Muscle of leg (tissue), 3 donors: ENCODE measurements at regions not wholly inside any gene's neighbourhood (a gene's known extent, or its start where the extent isn't known, plus 50 kb on each side); places are given as distances from the start of the nearest gene placed in this dataset.
"Not testable (repeated sequence)": the region's sequence is repeated elsewhere in the genome, so short reads cannot be mapped to it uniquely, and the experiment has no call there.

ENCODE experiments used
- DNase-seq: peaks from one replicate; pipeline ENCODE4 v3.0.0; 2013
- H3K27ac ChIP-seq: one replicate; pipeline ENCODE4 v1.5.1; 2013; ENCODE audit warnings: mild to moderate bottlenecking, low read length, control low read depth
- H3K27me3 ChIP-seq: one replicate; pipeline ENCODE4 v1.6.1; 2013; ENCODE audit warnings: low read length; ENCODE audit not compliant: control insufficient read depth, insufficient read depth
- H3K36me3 ChIP-seq: one replicate; pipeline ENCODE4 v1.6.1; 2013; ENCODE audit warnings: low read length; ENCODE audit not compliant: control insufficient read depth, insufficient read depth
- H3K4me1 ChIP-seq: one replicate; pipeline ENCODE4 v1.6.1; 2013; ENCODE audit warnings: low read length; ENCODE audit not compliant: control insufficient read depth, insufficient read depth
- H3K4me3 ChIP-seq: one replicate; pipeline ENCODE4 v1.5.1; 2013; ENCODE audit warnings: low read length, control low read depth
- H3K9me3 ChIP-seq: replicated peaks from 2 replicates; pipeline ENCODE4 v1.6.1; 2013; ENCODE audit warnings: low read depth, low read length; ENCODE audit not compliant: control insufficient read depth
- WGBS: methylation state at CpG from one replicate; pipeline ENCODE4 v1.1.5; 2013; ENCODE audit warnings: missing lambda C conversion rate; ENCODE audit not compliant: insufficient coverage; 5-methylcytosine and 5-hydroxymethylcytosine counted together

DNA sequence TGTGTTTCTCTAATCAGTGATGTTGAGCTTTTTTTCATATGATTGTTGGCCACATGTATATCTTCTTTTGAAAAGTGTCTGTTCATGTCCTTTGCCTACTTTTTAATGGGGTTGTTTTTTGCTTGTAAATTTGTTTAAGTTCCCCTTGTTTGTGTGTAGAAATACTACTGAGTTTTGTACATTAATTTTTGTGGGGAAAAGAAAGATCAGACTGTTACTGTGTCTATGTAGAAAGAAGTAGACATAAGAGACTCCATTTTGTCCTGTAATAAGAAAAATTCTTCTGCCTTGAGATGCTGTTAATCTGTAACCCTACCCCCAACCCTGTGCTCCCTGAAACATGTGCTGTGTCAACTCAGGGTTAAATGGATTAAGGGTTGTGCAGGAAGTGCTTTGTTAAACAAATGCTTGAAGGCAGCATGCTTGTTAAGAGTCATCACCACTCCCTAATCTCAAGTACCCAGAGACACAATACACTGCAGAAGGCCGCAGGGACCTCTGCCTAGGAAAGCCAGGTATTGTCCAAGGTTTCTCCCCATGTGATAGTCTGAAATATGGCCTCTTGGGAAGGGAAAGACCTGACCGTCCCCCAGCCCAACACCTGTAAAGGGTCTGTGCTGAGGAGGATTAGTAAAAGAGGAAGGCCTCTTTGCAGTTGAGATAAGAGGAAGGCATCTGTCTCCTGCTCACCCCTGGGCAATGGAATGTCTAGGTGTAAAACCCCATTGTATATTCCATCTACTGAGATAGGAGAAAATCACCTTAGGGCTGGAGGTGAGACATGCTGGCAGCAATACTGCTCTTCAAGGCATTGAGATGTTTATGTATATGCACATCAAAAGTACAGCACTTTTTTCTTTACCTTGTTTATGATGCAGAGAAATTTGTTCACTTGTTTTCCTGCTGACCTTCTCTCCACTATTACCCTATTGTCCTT is 196.4 kb downstream of the JRKL start:
- DNase-seq, H3K36me3 ChIP-seq, H3K9me3 ChIP-seq, H3K27ac ChIP-seq, H3K27me3 ChIP-seq, H3K4me3 ChIP-seq, H3K4me1 ChIP-seq: not testable (repeated sequence)
- no CpG with 5 or more reads among the region's 2 CpGs for WGBS

DNA sequence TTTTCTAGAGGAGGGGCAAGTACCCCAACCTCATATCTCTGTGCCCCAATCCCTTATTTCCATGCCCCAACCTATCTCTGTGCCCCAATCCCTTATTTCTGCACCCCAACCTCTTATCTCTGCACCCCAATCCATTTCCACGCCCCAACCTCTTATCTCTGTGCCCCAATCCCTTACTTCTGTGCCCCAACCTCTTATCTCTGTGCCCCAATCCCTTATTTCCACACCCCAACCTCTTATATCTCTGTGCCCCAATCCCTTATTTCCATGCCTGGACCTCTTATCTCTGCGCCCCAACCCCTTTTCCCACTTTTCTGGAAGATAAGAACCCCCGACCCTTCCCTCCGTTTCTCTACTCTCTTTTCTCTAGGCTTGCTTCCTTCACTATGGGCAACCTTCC is 199.0 kb downstream of the JRKL start:
- not testable (repeated sequence) for H3K9me3 ChIP-seq, DNase-seq, H3K27ac ChIP-seq, H3K27me3 ChIP-seq, H3K4me3 ChIP-seq, H3K36me3 ChIP-seq, H3K4me1 ChIP-seq
- 90% methylated on average over 4 of the region's 4 CpGs for WGBS

DNA sequence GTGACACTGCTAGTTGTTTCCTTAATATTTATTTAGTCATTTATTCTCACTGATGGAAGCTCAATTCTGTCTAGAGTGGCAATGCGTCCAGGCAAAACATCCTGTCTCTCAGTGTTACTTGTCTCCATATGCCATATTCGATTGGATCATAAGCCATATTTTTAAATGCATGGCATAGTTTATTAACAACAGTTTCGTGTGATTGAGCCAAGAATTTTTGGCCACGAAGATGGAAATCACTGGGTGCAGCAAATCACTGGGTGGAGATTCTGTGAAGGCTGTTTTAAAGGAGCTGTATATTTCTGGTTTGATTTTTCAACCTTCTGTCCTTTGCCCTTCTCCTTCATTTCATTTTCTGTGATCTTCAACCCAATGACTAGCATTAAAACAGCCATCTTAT is 205.2 kb downstream of the JRKL start:
- no peak for DNase-seq
- H3K36me3 ChIP-seq, result no peaks in the 10 kb centered on the region
- WGBS, result 80% methylated on average over 1 of the region's 4 CpGs
- no peaks in the 10 kb centered on the region for H3K9me3 ChIP-seq
- no peak overlapping the region for H3K4me3 ChIP-seq
- H3K27ac ChIP-seq, result no peak overlapping the region
- no peaks in the 10 kb centered on the region for H3K4me1 ChIP-seq
- no peaks in the 10 kb centered on the region for H3K27me3 ChIP-seq

DNA sequence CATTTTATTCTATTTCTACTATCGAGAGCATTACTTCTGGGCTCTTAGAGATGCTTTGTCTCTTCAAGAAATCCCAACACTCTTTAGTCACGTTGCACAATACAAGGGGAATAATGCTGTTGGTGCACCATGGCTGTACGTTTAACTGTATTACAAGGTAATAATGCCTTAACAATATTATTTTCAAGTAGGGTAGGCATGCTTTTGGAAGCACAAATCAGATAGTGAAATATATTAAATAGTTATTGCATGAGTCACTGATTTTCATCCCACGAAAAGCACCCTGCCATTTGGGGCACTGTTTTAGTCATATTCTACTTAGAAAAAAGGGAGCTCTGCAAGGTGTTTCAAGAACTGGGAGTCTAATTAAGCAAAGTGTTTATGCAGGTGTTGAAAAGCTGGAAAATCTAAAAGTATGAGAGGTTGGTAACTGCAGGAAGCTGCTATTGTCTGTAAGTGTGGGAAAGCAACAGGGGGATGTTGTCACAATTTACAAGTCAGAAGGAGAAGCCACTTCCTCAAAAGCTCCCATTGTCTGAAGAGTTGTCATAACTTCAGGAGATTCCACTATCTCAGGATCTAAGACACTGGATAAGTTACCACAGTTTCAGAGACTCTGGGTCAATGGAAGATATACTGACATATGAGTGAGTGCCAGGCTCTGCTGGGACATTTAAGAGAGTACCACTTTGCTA is 218.2 kb downstream of the JRKL start:
- no CpG with 5 or more reads among the region's 4 CpGs for WGBS
- no peak overlapping the region for H3K27ac ChIP-seq
- H3K4me1 ChIP-seq, result no peaks in the 10 kb centered on the region
- DNase-seq, result no peak
- no peaks in the 10 kb centered on the region for H3K9me3 ChIP-seq
- H3K4me3 ChIP-seq, result no peak overlapping the region
- no peaks in the 10 kb centered on the region for H3K36me3 ChIP-seq
- no peaks in the 10 kb centered on the region for H3K27me3 ChIP-seq

DNA sequence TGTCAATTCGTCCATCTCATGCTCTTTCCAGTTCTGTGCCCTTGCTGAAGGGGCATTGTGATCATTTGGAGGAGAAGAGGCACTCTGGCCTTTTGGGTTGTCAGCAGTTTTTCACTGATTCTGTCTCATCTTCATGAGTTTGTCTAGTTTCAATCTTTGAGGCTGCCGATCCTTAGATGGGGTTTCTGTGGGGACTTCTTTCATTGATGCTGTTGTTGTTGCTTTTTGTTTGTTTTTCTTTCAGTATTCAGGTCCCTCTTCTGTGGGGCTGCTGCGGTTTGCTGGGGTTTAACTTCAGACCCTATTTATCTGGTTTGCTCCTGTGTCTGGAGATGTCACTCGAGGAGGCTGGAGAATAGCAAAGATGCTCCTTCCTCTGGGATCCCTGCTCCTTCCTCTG is 224.3 kb downstream of the JRKL start:
- H3K36me3 ChIP-seq, result no peaks in the 10 kb centered on the region
- no peaks in the 10 kb centered on the region for H3K9me3 ChIP-seq
- H3K27me3 ChIP-seq, result no peaks in the 10 kb centered on the region
- H3K27ac ChIP-seq, result no peak overlapping the region
- H3K4me1 ChIP-seq, result peaks cover 3% of the 10 kb centered on the region
- 100% methylated on average over 3 of the region's 4 CpGs for WGBS
- DNase-seq, result no peak
- H3K4me3 ChIP-seq, result no peak overlapping the region

DNA sequence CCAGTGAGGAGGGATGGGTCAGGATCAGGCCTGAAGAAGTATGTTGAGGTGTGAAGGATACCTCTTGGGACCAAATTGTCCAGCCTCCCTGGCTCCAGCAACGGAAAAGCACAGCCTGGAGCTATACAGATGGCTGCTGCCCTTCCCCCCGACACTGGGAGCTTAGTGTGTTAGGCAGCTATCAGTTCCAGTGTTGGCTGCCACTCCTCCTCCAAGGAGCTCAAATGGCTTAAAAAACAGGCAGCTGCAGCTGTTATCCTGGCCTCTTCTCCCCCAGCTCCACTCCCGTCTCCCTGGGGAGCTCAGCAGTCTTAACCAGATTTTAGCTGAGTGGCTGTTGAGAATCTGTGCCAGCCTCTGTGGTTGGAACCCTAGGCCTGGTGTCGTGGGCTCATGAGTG is 225.0 kb downstream of the JRKL start:
- Histone ChIP-seq H3K9me3 (no peaks in the 10 kb centered on the region), H3K27me3 (no peaks in the 10 kb centered on the region), H3K4me1 (peaks cover 3% of the 10 kb centered on the region), H3K4me3 (no peak overlapping the region), H3K36me3 (no peaks in the 10 kb centered on the region), H3K27ac (no peak overlapping the region)
- peak; percentile 17 for DNase-seq
- WGBS, result 40% methylated on average over 1 of the region's 4 CpGs

DNA sequence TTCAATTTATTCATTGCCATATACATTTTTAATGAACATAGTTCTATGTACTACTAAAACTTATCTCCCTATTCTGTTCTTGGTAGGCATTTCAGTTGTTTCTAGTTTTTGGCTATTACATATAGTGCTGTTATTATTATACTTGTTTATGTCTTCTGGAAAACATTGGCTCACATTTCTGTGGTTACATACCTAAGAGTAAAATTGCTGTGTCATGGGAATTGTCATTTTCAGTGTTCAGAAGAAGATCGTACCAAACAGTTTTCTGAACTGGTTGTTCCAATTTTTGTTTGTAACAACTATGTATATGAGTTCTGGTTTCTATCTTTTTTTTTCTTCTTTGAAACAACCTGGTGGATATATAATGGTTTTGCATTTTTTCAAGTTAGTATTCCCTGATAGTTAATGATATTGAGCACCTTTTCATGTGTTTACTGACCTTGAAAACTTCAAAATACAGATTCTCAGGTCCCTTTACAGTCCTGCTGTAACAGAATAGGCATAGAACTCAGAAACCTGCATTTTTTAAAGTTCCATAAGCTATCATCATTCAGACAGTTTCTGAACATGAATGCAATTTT is 230.7 kb downstream of the JRKL start:
- Histone ChIP-seq H3K9me3 (no peaks in the 10 kb centered on the region), H3K27me3 (no peaks in the 10 kb centered on the region), H3K36me3 (no peaks in the 10 kb centered on the region), H3K4me3 (no peak overlapping the region), H3K4me1 (no peaks in the 10 kb centered on the region), H3K27ac (no peak overlapping the region)
- no peak for DNase-seq
- WGBS, result no CpG with 5 or more reads among the region's 1 CpG

DNA sequence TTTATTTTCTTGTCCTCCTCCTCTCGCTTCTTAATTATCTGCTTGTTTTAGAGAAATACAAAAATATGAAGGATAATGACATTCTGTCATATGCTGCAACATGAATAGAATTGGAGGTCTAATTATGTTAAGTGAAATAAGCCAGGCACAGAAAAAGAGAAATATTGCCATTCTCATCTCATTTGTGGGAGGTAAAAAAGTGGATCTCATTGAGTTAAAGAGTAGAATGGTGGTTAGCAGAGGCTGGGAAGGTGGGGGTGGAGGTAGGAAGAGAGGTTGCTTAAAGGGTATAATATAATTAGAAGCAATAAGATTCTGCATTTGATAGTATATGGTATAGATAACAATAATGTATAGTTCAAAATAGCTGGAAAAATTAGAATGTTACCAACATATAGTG is 231.3 kb downstream of the JRKL start:
- H3K27ac ChIP-seq, result no peak overlapping the region
- no peak for DNase-seq
- H3K27me3 ChIP-seq, result no peaks in the 10 kb centered on the region
- no peaks in the 10 kb centered on the region for H3K4me1 ChIP-seq
- no peaks in the 10 kb centered on the region for H3K36me3 ChIP-seq
- no peak overlapping the region for H3K4me3 ChIP-seq
- WGBS, result no CpG with 5 or more reads among the region's 1 CpG
- H3K9me3 ChIP-seq, result peaks cover under 1% of the 10 kb centered on the region

DNA sequence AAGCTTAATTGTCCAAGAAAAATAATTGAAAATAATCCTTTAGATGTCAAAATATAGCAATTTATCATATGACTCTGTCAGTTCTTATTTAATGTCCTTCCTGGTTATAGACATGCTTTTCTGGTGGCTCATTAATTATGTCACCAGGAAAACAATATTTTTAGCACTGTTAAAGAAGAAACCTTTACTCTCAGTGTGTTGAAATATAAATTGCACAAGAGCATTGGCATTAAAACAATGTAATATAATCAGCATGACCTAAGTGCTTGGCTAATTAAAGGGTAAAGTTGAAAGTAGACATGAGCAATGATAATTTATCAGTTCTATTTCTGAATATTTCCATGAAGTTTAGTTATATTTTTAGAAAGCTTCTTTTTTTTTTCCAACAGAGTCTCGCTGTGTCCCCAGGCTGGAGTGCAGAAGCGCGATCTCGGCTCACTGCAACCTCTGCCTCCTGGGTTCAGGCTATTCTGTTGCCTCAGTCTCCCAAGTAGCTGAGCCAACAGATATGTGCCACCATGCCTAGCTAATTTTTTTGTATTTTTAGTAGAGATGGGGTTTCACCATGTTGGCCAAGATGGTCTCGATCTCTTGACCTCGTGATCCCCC is 232.3 kb downstream of the JRKL start:
- no peaks in the 10 kb centered on the region for H3K4me1 ChIP-seq
- no peak overlapping the region for H3K4me3 ChIP-seq
- no peak overlapping the region for H3K27ac ChIP-seq
- 100% methylated on average over 3 of the region's 6 CpGs for WGBS
- DNase-seq, result peak; percentile 7
- H3K36me3 ChIP-seq, result no peaks in the 10 kb centered on the region
- H3K9me3 ChIP-seq, result peaks cover 6% of the 10 kb centered on the region
- H3K27me3 ChIP-seq, result no peaks in the 10 kb centered on the region

DNA sequence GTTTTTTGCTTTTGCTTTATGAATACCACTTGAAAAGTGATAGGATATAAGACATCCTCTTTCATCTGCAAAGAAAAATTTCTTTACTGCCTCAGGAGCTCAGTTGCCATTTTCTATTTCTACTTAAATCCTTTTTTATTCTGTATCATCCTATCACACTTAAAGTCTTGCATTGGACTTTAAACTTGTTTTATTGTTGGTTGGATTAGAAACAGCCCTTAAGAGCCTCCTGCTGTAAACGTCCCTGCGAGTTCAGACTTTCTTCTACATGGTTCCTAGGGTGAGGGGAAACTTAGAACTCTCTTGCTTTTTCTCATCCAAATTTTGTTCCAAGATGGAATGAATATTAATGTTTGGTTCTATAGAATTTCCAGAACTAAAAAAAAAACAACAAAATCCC is 234.3 kb downstream of the JRKL start:
- Histone ChIP-seq H3K4me1 (no peaks in the 10 kb centered on the region), H3K9me3 (peaks cover 6% of the 10 kb centered on the region), H3K36me3 (no peaks in the 10 kb centered on the region), H3K4me3 (no peak overlapping the region), H3K27ac (no peak overlapping the region), H3K27me3 (no peaks in the 10 kb centered on the region)
- no CpG with 5 or more reads among the region's 2 CpGs for WGBS
- DNase-seq, result no peak
